H1 (cell line): ENCODE measurements at regions not wholly inside any gene's neighbourhood (a gene's known extent, or its start where the extent isn't known, plus 50 kb on each side); places are given as distances from the start of the nearest gene placed in this dataset.
A peak's percentile ranks its signal among the peaks of the same experiment; 100 is the strongest.

Experiments
- CTCF ChIA-PET: fragments of 300-600 bp; sonication (Branson Sonifier 250); formaldehyde crosslinking; loops from one replicate; lab custom pipeline; 2021; ENCODE audit not compliant: partially characterized antibody; lab: Charles Lee
- POLR2A ChIA-PET: fragments of 300-600 bp; sonication (Branson Sonifier 250); formaldehyde crosslinking; loops from one replicate; lab custom pipeline; 2021; ENCODE audit warnings: inconsistent platforms; ENCODE audit not compliant: partially characterized antibody; lab: Charles Lee
- DNase-seq, 2 experiments: peaks; one replicate each; pipeline versions ENCODE4 v3.0.0 to v3.0.0-alpha.2; 2010 to 2022; ENCODE audit warnings: low spot score in 2 of 2, low read depth in 1 of 2, mixed read lengths in 1 of 2
- FAIRE-seq: peaks from 2 replicates; lab custom pipeline; 2011; peaks lifted over from hg19 to GRCh38; lab: Jason Lieb, UNC
- H2AFZ ChIP-seq: 2 replicates; pipeline ENCODE4 v1.8.1; 2012; ENCODE audit warnings: low read length, inconsistent platforms
- H2AK5ac ChIP-seq: 2 replicates; pipeline ENCODE4 v1.6.1; 2013; ENCODE audit warnings: low read depth, low read length
- H2BK120ac ChIP-seq: replicated peaks from 2 replicates; pipeline ENCODE3; 2013; ENCODE audit warnings: low read depth, low read length, inconsistent platforms
- H2BK12ac ChIP-seq: 2 replicates; pipeline ENCODE4 v1.6.1; 2013; ENCODE audit warnings: low read depth, low read length
- H2BK15ac ChIP-seq: 2 replicates; pipeline ENCODE4 v1.6.1; 2013; ENCODE audit warnings: low read length
- H2BK20ac ChIP-seq: 2 replicates; pipeline ENCODE4 v1.6.1; 2013; ENCODE audit warnings: low read length
- H2BK5ac ChIP-seq: 2 replicates; pipeline ENCODE4 v1.6.1; 2013; ENCODE audit warnings: low read depth, low read length
- H3K14ac ChIP-seq: 2 replicates; pipeline ENCODE4 v1.6.1; 2013; ENCODE audit warnings: inconsistent platforms; ENCODE audit not compliant: insufficient read length
- H3K18ac ChIP-seq: 2 replicates; pipeline ENCODE4 v1.6.1; 2013; ENCODE audit warnings: low read length; ENCODE audit errors: extremely low read depth
- H3K23ac ChIP-seq: 2 replicates; pipeline ENCODE4 v1.6.1; 2013; ENCODE audit warnings: inconsistent platforms; ENCODE audit not compliant: insufficient read length
- H3K23me2 ChIP-seq: 2 replicates; pipeline ENCODE4 v1.6.1; 2013; ENCODE audit warnings: low read depth, low read length
- H3K27ac ChIP-seq: 2 replicates; pipeline ENCODE4 v1.6.1; 2011; ENCODE audit warnings: low read depth, low read length, inconsistent platforms
- H3K27me3 ChIP-seq, 4 experiments: replicated peaks in 1 of 4; 1 replicate in 1 of 4; 2 replicates in 3 of 4; pipeline versions ENCODE4 v1.6.1 to v1.8.1; 2011 to 2013; ENCODE audit warnings: low read length in 3 of 4, mild to moderate bottlenecking in 3 of 4, inconsistent platforms in 2 of 4, mixed read lengths in 2 of 4, moderate library complexity in 1 of 4; ENCODE audit not compliant: control insufficient read depth in 3 of 4, insufficient read depth in 3 of 4; ENCODE audit errors: extremely low read depth in 1 of 4
- H3K36me3 ChIP-seq, 4 experiments: 2 replicates each; pipeline versions ENCODE4 v1.6.1 to v1.8.1; 2011 to 2013; ENCODE audit warnings: mild to moderate bottlenecking in 4 of 4, low read length in 3 of 4, moderate library complexity in 2 of 4, control low read depth in 1 of 4, inconsistent platforms in 1 of 4; ENCODE audit not compliant: insufficient read depth in 4 of 4, control insufficient read depth in 2 of 4
- H3K4ac ChIP-seq: replicated peaks from 2 replicates; pipeline ENCODE3; 2013; ENCODE audit warnings: low read length, low read depth, mixed read lengths, inconsistent platforms; ENCODE audit not compliant: insufficient read length
- H3K4me1 ChIP-seq, 4 experiments: replicated peaks in 1 of 4; 1 replicate in 1 of 4; 2 replicates in 3 of 4; pipeline versions ENCODE4 v1.6.1 to v1.8.1; 2011 to 2013; ENCODE audit warnings: low read length in 3 of 4, inconsistent platforms in 2 of 4, mixed read lengths in 1 of 4; ENCODE audit not compliant: insufficient read depth in 4 of 4, control insufficient read depth in 3 of 4
- H3K4me2 ChIP-seq, 2 experiments: 2 replicates each; pipeline versions ENCODE4 v1.6.1 to v1.8.1; 2011 to 2013; ENCODE audit warnings: low read depth in 2 of 2, low read length in 2 of 2, control low read depth in 1 of 2, inconsistent platforms in 1 of 2, mild to moderate bottlenecking in 1 of 2; ENCODE audit not compliant: insufficient read depth in 1 of 2
- H3K4me3 ChIP-seq, 4 experiments: fragments of 200-600, 300-600 bp in 1 of 4; sonication (generic), shearing (Covaris generic), sonication (Bioruptor Twin) in 1 of 4; 2 replicates each; pipeline versions ENCODE4 v1.5.1 to v1.8.1; 2011 to 2016; ENCODE audit warnings: low read length in 4 of 4, low read depth in 3 of 4, control low read depth in 2 of 4, inconsistent platforms in 2 of 4, mild to moderate bottlenecking in 2 of 4, mixed read lengths in 1 of 4, moderate library complexity in 1 of 4; ENCODE audit not compliant: insufficient read depth in 2 of 4; ENCODE audit errors: extremely low read depth in 1 of 4
- H3K56ac ChIP-seq: replicated peaks from 2 replicates; pipeline ENCODE3; 2013; ENCODE audit warnings: low read depth, mild to moderate bottlenecking, mixed read lengths, low read length, inconsistent platforms; ENCODE audit not compliant: insufficient read length
- H3K79me1 ChIP-seq: 2 replicates; pipeline ENCODE4 v1.6.1; 2013; ENCODE audit warnings: low read depth, low read length, control low read depth
- H3K79me2 ChIP-seq, 2 experiments: 2 replicates each; pipeline versions ENCODE4 v1.6.1 to v1.8.1; 2012 to 2013; ENCODE audit warnings: low read length in 2 of 2, mild to moderate bottlenecking in 2 of 2, inconsistent platforms in 1 of 2; ENCODE audit not compliant: insufficient read depth in 2 of 2, control insufficient read depth in 1 of 2
- H3K9ac ChIP-seq, 4 experiments: replicated peaks in 1 of 4; 1 replicate in 1 of 4; 2 replicates in 3 of 4; pipeline versions ENCODE4 v1.6.1 to v1.8.1; 2011 to 2013; ENCODE audit warnings: low read depth in 3 of 4, low read length in 3 of 4, control low read depth in 2 of 4, mild to moderate bottlenecking in 2 of 4, moderate library complexity in 2 of 4, inconsistent platforms in 1 of 4; ENCODE audit errors: extremely low read depth in 1 of 4
- H3K9me3 ChIP-seq, 2 experiments: 2 replicates each; pipeline versions ENCODE4 v1.6.1 to v1.8.1; 2012 to 2013; ENCODE audit warnings: mild to moderate bottlenecking in 2 of 2, moderate library complexity in 2 of 2, control low read depth in 1 of 2, inconsistent platforms in 1 of 2, low read depth in 1 of 2, low read length in 1 of 2, mixed read lengths in 1 of 2; ENCODE audit not compliant: insufficient read depth in 2 of 2
- H4K20me1 ChIP-seq, 2 experiments: replicated peaks in 1 of 2; 2 replicates each; pipeline versions ENCODE3 to v1.8.1; 2011 to 2013; ENCODE audit warnings: inconsistent platforms in 2 of 2, low read length in 2 of 2, mild to moderate bottlenecking in 1 of 2; ENCODE audit not compliant: insufficient read depth in 2 of 2, control insufficient read depth in 1 of 2
- H4K5ac ChIP-seq: 2 replicates; pipeline ENCODE4 v1.6.1; 2013; ENCODE audit warnings: low read length, low read depth, mixed read lengths, inconsistent platforms; ENCODE audit not compliant: insufficient read length
- H4K8ac ChIP-seq: 2 replicates; pipeline ENCODE4 v1.8.0; 2013; ENCODE audit warnings: mild to moderate bottlenecking, moderate library complexity, low read length, inconsistent platforms; ENCODE audit not compliant: insufficient read depth; ENCODE audit errors: extremely low read depth
- H4K91ac ChIP-seq: replicated peaks from 2 replicates; pipeline ENCODE3; 2013; ENCODE audit warnings: low read length, mixed read lengths, inconsistent platforms; ENCODE audit not compliant: insufficient read length
- GABPA ChIP-seq: IDR thresholded peaks from 2 replicates; pipeline ENCODE4 v1.6.1; 2011; ENCODE audit warnings: mild to moderate bottlenecking, low read length, moderate library complexity, borderline replicate concordance; ENCODE audit not compliant: insufficient read depth
- KDM1A ChIP-seq: fragments of 200-600, 300-600 bp; sonication (generic); IDR thresholded peaks from 2 replicates; pipeline ENCODE4 v1.7.1; 2016; ENCODE audit warnings: mild to moderate bottlenecking, low read length, borderline replicate concordance
- KDM5A ChIP-seq: fragments of 200-600 bp; IDR thresholded peaks from 2 replicates; pipeline ENCODE4 v1.7.1; 2012; ENCODE audit warnings: mild to moderate bottlenecking, low read length, inconsistent platforms, mixed read lengths
- MAFK ChIP-seq: IDR thresholded peaks from 2 replicates; pipeline ENCODE4 v1.6.1; 2012; ENCODE audit warnings: low read depth, mild to moderate bottlenecking, improper control_type of control experiment, low read length
- NRF1 ChIP-seq: IDR thresholded peaks from 2 replicates; pipeline ENCODE4 v1.6.1; 2011; ENCODE audit warnings: mild to moderate bottlenecking, low read depth, low read length, improper control_type of control experiment
- PHF8 ChIP-seq: fragments of 200-600 bp; sonication (generic); conservative IDR thresholded peaks from 2 replicates; pipeline ENCODE4 v1.7.1; 2012; ENCODE audit warnings: low read depth, mild to moderate bottlenecking, inconsistent platforms, low read length, moderate library complexity
- RAD21 ChIP-seq, 2 experiments: IDR thresholded peaks in 1 of 2; conservative IDR thresholded peaks in 1 of 2; 2 replicates each; pipeline ENCODE4 v1.6.1; 2011; ENCODE audit warnings: low read depth in 2 of 2, low read length in 2 of 2, improper control_type of control experiment in 1 of 2, inconsistent platforms in 1 of 2, mild to moderate bottlenecking in 1 of 2, moderate library complexity in 1 of 2
- RNF2 ChIP-seq: fragments of 200-900, 300-1000 bp; sonication (generic); IDR thresholded peaks from 2 replicates; pipeline ENCODE4 v1.7.1; 2016; ENCODE audit warnings: borderline replicate concordance, low read depth, mild to moderate bottlenecking, antibody characterized with exemption, low read length; ENCODE audit not compliant: poor library complexity, severe bottlenecking; ENCODE audit errors: missing control alignments
- SAP30 ChIP-seq: fragments of 300-600 bp; sonication (generic); IDR thresholded peaks from 2 replicates; pipeline ENCODE4 v1.7.1; 2012; ENCODE audit warnings: low read length, moderate library complexity, mild to moderate bottlenecking, inconsistent platforms; ENCODE audit not compliant: insufficient read depth, insufficient replicate concordance
- SIRT6 ChIP-seq: IDR thresholded peaks from one replicate; pipeline ENCODE4 v1.7.1; 2012; ENCODE audit warnings: low read length, inconsistent platforms
- TAF1 ChIP-seq: IDR thresholded peaks from 2 replicates; pipeline ENCODE4 v1.6.1; 2011; ENCODE audit warnings: mild to moderate bottlenecking, low read depth, low read length
- ZNF274 ChIP-seq: IDR thresholded peaks from 2 replicates; pipeline ENCODE4 v1.7.0; 2012; ENCODE audit warnings: low read length, borderline replicate concordance; ENCODE audit errors: extremely low read depth
- WGBS, 2 experiments: shearing (Covaris generic) in 1 of 2; methylation state at CpG; one replicate each; pipeline versions ENCODE4 v1.1.6 to v1.1.7; 2013 to 2015; ENCODE audit warnings: low lambda C conversion rate in 2 of 2, mixed read lengths in 2 of 2, inconsistent platforms in 1 of 2, low coverage in 1 of 2, missing lambda C conversion rate in 1 of 2; ENCODE audit not compliant: insufficient replicate concordance in 2 of 2, insufficient coverage in 1 of 2, insufficient read length in 1 of 2; ENCODE audit errors: extremely low coverage in 1 of 2, missing lambda C conversion rate in 1 of 2; 5-methylcytosine and 5-hydroxymethylcytosine counted together

DNA sequence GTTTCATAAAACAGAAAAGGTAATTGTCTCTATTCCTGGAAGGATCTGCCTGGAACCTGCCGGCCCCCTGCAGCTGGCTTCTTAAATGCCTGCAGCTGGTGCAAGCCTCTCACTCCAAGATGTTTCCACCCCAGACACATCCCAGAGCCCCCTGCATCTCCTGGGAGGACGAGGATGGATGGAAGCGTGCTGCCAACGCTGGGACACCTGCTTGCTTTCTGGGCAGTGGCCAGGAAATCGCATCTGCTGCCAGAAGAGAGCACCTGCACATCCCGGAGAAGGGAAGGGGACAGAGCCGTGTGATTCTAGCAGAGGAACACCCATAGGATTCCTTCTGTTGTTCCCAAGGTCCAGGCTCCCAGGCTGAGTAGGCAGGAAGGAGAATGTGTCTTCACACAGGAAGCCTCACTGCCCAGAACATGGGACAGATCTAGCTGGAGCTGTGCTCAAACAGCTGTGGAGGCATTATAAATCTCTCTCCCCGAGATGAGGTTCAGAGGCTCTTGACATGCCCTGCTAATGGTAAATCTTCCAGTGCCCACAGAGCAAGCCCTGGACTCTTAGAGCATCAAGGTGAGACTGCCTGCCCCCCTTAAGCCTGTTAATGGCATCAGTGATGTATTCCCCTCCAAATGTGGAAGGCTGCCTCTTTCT, 138.8 kb upstream of the MAP1LC3B2 start:
- Histone ChIP-seq H3K36me3 (no peaks in the 10 kb centered on the region; a peak in 1 of 8 replicates), H3K4me3 (no peak overlapping the region), H4K8ac (no peak overlapping the region; the same call in 1 of the 2 replicates), H2AFZ (no peak overlapping the region), H2AK5ac (no peak overlapping the region), H3K4me2 (no peak overlapping the region; a peak in 1 of 4 replicates), H4K20me1 (peaks cover 0 to 2% of the 10 kb centered on the region in 2 experiments), H3K9ac (no peak overlapping the region), H3K4me1 (peaks cover 3 to 10% (median 5%) of the 10 kb centered on the region in 4 experiments; a peak in 6 of 7 replicates), H3K79me1 (no peaks in the 10 kb centered on the region), H2BK12ac (peak overlapping the region; percentile 6; the same call in 1 of the 2 replicates), H3K9me3 (peaks cover 0 to 4% of the 10 kb centered on the region in 2 experiments; a peak in 2 of 4 replicates), H3K27ac (no peak overlapping the region), H3K79me2 (no peaks in the 10 kb centered on the region), H4K91ac (no peak overlapping the region), H2BK20ac (0 out of 2 replicates have a peak overlapping the region, but pooled peaks have one; percentile 18), H3K23me2 (peaks cover 2% of the 10 kb centered on the region), H3K23ac (no peak overlapping the region), H2BK15ac (no peak overlapping the region), H3K4ac (no peak overlapping the region), H3K14ac (no peak overlapping the region), H3K27me3 (no peaks in the 10 kb centered on the region), H3K18ac (peak overlapping the region; percentile 51; the same call in 1 of the 2 replicates), H4K5ac (no peak overlapping the region), H2BK5ac (no peak overlapping the region), H2BK120ac (no peak overlapping the region), H3K56ac (no peak overlapping the region)
- ChIA-PET POLR2A (no interaction called here), CTCF (interaction anchor here (1.6 kb wide), 1 partner anchor 142 kb away, joined by 3 read pairs; no protein-coding TSS in a partner anchor)
- FAIRE-seq = no peak
- WGBS, 2 experiments = 89% methylated on average over 8 of the region's 8 CpGs; no CpG with 5 or more reads in 1 of the 2 experiments
- no peak for DNase-seq
- no peak for TF ChIP-seq MAFK
- no peak for TF ChIP-seq NRF1
- no peak for TF ChIP-seq GABPA
- TF ChIP-seq KDM5A = no peak
- TF ChIP-seq RAD21 (IDR thresholded peaks at IDR 0.05 in 1 of 2, conservative IDR thresholded peaks at IDR 0.05 in 1 of 2; ENCODE audit: low read depth in 2 of 2, low read length in 2 of 2) = no peak
- no peak for TF ChIP-seq SAP30
- TF ChIP-seq TAF1 = no peak
- no peak for TF ChIP-seq ZNF274
- no peak for TF ChIP-seq PHF8
- no peak for TF ChIP-seq SIRT6
- TF ChIP-seq RNF2 = no peak
- TF ChIP-seq KDM1A = no peak
